Inferior parietal cortex (tissue), 1 donor: ENCODE measurements at regions not wholly inside any gene's neighbourhood (a gene's known extent, or its start where the extent isn't known, plus 50 kb on each side); places are given as distances from the start of the nearest gene placed in this dataset.

Experiments
- DNase-seq: peaks from one replicate; pipeline ENCODE4 v3.0.0-alpha.2; 2016; ENCODE audit errors: extremely low spot score

DNA sequence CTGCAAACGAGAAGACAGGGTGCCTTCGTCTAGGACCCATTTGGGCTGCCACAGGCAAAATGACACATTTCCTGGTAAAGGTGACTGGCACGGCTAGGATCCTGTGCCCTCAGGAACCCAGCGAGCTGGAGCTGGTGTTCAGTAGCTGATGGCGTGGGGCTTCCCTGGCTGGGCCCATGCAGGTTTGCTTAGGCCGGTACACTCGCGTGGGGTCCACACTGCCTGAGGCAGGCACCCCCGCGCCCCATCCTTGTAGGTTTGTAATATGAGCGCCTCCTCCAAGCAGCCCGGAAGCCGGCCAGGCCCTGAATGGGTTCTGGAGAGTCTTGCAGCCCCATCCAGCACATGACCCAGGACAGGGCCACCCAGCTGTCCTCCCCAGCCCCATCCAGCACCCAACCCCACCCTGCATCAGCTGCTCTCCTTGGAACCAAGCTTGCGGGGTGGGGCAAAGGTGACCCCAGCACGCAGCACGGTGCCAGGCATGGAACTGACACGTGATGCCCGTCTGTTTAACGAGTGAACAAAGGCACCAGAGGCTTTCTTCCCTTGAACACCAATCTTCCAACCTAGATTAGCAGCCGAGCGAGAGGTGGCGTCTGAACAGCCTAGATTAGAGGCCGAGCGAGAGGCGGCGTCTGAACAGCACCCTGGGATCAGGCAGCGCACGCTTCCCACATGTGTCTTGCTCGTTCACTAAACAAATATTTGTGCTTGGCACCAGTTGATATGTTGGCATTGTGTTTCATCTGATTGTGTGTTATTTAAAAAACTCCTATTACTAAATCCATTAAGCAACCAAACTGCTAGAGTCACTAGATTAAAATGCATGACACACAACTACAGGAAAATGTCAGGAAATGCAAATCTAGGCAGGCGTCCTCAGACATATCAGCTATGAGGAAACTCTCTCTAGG is 112.1 kb downstream of the DLL1 start:
- DNase-seq: no peak

DNA sequence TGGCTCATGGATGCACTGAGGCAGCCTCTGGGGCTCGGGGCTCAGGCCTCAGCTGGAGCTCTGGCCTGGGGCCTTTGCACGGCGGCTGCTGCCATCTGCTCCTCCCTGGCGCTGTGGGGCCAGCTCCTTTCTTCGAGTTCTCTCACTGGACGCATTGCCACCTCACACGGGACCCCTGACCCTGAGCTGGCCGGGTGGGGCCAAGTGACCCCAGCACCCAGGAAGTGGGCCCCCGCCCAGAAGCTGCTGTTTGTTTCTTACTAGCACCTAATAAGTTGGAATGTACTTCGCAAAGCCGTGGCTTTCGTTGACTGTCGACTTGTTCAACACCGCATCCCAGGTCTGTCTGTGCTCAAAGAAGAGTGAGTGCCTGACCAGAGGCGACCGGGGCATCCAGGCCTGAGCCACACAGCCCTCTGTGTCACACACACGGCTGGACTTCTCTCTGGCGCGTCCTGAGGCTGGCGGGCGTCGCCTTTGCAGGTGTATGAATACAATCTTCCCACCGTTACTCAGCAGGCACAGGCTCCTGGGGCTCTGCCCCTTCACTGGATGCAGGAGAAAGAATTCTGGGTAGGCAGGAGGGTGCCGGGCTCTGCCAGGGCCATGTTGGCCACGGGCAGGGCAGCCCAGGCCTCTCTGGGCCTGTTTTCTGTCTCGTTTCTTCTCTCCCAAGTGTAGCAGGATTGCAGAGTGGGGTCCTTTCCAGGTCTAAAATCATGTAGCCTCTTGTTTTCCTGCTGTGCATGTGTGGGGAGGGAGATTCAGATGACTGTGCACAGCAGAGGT is 112.9 kb downstream of the DLL1 start:
- no peak for DNase-seq

DNA sequence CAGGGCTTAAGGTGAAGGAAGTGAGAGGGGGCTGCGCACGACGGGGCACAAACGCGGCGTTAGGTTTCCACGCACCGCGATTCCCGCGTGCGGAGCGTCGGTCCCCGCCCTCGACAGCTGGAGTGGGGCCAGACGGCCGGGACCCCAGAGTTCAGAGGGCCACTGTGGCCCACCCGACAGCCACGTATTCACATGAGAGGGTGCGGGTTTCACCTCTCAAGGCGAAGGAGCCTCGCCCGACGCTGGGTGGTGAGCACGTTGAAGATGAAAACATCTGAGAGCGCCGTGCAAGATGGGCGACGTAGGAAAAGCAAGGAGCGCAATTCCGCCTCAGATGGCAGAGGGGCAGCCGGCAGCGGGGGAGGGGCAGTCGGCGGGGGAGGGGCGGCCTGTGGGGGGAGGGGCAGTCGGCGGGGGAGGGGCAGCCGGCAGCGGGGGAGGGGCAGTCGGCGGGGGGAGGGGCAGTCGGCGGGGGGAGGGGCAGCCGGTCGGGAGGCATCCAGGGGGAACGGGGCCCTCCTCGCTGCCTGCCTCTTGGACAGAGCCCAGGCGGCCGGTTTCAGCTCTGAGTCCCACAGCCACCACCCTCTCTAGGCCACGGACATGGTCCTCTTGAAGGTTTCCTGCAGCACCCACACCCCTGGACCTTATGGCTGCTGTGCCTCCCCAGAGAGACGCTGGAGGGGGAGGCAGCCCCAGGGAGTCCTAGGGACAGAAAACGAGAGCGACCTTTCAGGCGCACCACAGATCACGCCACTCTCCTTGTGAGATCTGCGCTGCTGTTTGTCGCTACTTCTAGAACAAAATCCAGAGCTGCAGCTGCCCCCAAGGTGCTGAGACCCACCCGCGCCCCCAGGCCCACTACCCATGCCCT is 113.7 kb downstream of the DLL1 start:
- DNase-seq: no peak

DNA sequence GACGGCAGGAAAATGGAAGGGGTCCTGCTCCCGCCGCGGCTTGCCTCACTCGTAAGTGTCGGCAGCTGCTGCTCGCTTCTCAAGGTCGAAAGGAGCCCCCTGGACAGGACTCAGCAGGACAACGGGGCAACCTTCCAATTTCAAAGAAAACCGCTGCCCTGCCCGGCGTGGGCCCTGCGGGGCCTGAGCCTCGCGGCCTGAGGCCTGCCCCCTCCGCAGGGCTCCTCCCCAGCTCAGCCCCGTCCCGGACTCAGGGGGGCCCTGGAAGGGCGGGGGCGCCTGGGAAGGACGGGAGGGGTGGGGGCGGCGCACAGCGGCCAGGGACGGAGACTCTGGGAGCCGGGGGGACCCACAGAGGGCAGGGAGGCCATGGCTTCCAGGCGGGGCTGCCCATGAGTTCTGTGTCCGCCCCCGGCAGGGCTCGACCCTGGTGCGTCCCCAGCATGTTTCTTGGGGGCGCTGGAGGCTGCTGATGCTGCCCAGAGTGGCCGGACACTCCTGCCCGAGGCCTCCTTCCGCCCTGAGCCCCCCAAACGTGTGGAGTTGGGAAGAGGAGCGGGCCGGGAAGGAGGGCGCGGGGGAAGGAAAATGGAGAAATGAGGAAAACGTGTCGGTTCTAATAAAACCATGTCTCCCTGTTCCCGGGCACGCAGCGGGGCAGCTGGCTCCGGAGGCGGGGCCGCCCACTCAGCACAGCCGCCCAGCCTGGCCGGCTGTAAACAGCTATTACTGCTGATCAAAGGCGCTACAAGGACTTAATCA is 114.6 kb downstream of the DLL1 start:
- DNase-seq: no peak

DNA sequence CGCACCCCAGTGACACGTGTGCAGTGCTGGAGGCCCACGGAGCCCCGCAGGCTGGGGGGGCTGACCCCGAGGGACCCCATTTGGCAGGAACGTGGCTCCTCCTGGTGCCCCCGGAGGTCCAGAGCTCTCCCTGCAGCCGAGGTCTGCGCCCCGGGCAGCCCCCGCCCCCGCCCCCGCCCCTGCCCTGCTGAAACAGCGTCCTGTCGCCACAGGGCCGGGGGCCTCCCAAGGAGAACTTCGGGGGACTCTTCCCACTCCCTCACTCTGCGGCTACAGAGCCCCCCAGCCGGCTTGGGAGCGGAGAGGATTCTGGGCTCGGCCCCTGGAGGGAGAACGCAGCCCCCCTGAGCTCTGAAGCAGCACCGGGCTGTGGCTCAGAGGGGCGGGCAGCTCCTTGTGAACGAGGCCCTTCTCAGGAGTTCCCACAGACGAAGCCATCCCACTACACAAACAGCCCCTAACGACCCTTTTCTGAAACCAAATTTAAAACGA is 115.2 kb downstream of the DLL1 start:
- no peak for DNase-seq

DNA sequence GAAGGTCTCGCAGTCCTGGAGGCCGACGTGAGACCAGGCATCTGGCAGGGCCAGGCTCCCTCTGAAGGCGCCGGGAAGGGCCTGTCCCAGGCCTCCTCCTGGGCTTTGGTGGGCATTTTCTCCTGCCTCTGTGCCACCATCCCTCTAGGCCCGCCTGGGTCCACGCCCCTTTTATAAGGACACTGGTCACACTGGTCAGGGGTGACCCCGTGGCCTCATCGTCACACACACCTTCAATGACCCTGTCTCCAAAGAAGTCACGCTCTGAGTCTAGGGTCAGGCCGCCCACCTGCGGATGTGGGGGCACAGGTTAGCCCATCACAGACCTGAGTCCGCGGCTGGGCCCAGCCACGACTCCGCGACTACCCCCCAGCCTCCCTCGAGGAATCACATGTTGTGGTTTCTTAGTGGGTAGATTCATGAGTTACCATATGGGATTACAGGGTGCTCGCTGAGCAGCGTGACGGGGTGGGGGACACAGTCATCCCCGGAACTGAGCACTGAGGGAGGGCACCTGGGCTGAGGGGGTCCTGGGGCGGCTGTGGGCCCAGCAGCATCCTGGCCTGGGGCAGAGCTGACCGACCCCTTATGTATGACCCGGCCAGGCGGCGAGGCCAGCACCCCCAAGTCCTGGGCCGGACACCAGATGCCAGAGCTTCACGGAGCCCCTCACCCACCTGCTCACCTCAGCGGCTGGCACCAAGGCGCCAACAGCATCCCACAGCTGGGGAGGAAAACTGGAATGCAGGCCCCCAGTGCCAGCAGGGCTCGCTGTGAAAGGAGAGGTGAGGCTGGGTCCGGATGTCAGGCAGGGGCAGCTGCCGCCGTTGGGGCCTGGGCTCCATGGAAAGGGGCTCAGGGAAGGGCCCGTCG is 115.9 kb downstream of the DLL1 start:
- no peak for DNase-seq

DNA sequence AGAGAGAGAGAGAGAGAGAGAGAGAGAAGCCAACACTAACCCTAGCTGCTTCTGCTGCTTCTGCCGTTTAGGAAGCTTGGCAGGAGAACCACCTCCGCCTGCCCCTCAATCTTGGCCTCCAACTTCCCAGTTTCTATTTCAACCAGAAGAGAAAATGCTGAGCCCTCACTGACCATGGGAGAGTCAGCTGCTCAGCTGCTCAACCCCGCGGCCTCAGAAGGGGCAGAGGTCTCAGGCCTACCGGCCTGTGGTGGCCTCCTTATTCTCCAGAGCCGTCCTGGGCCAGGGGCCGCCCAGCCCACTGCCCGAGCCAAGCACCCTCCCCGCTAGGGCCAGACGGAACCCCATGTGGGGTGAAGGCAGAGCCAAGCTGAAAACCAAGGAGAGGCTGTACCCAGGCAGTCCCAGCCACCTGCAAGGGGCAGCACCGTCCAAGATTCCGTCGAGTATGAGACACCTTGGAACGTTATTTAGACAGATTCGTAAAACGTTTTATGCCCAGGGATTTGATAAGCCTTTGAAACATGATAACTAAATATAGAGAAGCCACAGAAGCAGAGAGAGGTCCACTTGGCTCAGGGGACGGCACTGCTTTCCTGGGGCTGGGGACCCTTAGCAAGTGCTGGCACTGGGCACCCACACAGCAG is 116.6 kb downstream of the DLL1 start:
- no peak for DNase-seq

DNA sequence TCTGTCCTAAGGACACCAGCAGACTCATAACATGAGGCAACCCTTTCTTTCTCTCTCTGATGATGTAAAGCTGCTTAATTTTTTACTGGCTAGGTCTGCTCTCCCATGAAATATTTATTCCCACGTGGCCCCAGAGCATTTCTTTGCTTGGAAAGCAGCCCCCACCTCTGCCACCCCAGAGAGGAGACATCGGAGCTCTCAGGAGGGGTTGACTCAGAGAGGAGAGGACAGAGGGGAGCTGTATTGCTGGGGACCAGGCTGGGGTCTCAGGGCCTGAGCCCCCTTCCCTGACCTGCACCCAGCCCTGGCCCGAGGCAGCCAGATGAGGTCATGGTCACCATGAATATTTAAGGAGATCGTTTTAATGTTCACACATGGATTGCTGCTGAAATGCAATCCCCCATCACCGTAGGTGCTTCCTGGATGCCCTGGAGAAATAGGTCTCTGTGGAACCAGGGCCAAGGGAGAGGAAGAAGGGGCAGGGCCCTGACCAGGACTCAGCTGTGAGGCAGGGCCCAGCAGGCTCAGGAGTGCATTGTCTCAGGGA is 117.5 kb downstream of the DLL1 start:
- DNase-seq: no peak

DNA sequence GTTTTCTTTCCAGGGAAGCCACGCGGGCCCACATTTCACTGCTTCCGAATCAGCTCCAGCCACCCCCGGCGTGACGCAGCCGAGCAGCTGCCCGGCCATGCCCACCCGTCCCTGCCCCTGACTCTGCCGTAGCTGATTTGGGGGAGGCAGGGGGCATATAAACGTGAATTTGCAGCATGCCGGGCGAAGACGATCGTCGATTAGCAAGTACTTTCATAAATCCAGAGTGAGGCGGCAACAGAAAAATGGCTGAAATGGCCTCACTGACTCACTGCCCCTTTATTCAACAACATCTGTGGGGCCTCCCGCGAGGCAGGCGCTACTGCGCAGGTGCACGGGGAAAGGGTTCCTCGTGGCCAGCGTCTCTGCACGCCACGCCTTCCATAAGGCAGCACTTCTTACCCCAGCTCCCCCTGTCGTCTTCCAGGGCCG is 118.0 kb downstream of the DLL1 start:
- no peak for DNase-seq

DNA sequence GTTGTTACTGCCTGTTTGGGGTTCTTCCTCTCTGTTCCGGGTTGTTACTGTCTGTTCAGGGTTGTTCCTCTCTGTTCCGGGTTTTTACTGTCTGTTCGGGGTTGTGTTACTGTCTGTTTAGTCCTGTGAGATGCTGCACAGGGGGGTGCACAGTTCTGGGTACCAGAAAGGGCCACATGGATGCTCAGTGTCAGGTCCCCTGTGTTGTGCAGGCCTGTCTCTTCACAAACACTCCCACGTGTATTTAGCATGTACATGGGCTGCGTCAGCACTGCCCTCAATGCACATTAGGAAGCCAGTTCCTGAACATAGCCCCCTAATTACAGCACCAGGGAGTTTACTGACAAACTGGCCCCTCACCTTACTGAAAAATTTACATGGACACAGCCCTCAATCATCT is 118.5 kb downstream of the DLL1 start:
- DNase-seq: no peak

DNA sequence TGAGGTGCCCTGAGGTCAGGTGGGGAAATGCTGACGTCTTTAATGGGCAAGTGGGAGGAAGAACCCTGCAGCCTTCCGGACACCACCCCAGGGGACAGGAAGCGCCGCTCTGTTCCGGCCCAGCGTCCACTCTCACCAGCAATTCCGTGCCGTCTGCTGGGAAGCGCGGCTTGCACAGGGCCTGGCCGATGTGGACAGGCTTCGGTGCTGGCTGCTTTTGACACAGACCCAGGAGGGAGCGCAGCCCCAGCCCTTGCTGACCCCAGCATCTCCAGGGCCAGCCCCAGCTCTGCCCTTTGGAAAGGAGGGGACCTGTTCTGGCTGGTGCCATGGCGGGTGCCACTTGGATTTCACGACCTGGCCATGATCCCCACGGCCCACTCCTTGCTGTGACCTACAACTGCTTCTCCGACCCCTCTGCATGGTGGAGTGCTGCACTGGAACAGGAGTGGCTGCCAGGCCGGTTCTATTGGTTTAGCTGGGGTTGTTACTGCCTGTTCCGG is 123.2 kb downstream of the DLL1 start:
- DNase-seq: no peak

DNA sequence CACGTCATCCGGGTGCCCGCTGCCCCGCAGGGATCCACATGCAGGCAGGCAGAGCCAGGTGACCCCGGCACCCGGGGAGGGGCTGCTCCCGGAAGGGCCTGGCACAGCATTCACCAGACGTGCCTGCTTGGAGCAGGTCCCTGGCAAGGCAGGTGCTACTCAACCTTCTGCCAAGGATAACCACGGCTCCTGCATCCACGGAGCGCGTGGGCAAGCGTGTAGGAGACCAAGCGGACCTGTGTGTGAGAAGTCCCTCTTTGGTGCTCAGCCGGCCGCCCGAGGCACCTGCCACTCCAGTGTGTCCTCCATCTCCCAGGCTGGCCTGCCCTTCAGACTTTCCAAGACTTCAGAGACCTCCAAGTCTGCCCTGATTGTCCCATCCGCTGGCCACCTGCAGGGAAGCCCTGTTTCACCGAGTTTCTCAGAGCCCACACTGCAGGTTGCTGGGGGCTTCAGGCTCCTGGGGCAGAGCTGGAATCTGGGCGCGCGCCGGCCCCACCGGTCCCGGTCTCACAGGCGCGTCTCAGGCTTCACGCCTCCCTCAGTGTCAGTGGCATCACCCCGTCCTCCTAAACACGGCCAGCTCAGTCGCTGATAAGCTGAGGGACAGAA is 124.3 kb downstream of the DLL1 start:
- DNase-seq: no peak

DNA sequence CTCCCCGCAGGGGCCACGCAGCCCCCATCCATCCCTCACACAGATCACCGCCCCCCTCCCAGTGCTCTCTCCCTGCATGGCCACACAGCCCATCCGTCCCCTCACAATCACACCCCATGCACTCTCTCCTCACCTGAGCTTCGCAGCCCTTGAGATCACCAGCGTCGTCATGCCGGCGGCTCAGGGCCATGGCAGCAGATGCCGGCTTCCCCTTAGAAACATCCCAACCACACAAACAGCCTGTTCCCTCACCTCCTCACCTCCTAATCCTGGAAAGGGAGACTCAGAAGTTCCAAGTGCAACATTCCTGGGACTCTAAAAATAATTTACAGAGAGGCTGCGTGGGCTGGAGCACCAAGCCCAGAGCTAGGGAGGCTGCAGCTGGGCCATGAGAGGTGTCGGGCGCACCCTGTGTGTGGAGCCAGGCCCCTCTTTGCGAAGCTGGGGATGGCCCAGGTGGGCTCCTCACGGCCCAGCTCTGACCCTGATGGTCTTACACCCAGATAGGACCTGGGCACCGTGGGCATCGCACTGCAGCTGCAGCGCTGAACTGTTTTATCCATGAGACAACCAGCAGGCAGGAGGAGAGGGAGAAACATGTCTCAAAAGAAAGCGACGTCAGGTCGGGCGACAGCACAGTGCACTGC is 125.3 kb downstream of the DLL1 start:
- DNase-seq: no peak

DNA sequence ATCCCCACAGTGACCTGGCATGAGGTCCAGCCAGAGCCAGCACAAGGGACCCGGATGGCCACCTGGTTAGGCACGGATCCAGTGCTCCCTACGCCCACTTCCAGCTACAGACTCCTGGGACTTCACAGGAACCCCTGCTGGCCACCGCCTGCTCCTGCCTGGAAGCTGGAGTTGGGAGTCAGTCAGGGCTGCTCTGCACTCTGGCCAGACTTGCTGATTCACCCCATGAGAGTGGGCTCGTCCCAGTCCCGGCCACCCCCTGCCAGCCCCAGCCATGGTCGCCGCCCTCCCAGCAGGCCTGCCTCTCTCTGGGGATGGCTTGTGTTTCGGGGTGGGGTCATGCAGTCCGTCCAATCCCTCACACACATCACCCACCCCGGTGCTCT is 125.8 kb downstream of the DLL1 start:
- no peak for DNase-seq

DNA sequence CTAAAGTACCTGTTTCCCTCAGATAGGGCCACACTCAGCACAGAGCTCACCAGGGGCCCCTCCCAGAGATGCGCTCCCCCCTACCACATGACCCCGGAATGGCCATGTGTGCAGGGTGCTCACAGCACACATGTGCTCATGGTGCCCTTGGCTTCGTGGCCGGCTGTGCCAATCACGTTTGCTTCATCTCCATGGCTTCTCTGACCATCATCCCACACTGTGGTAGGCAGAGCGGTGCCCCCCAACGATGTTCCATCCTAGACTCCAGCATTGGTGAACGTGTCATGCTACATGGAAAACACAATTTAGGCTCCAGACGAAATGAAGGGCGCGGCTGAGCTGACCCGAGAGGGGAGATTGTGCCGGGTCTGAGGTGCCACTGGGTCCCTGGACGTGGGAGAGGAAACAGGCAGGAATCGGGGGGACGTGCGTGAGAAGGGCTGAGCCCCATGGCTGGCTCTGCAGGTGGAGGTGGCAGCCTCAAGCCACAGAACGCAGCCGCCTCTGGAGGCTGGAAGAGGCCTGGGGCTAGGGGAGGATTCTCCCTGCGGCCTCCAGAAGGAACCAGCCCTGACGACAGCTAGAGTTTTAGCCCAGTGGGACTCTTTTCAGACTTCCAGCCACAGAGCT is 126.5 kb downstream of the DLL1 start:
- no peak for DNase-seq

DNA sequence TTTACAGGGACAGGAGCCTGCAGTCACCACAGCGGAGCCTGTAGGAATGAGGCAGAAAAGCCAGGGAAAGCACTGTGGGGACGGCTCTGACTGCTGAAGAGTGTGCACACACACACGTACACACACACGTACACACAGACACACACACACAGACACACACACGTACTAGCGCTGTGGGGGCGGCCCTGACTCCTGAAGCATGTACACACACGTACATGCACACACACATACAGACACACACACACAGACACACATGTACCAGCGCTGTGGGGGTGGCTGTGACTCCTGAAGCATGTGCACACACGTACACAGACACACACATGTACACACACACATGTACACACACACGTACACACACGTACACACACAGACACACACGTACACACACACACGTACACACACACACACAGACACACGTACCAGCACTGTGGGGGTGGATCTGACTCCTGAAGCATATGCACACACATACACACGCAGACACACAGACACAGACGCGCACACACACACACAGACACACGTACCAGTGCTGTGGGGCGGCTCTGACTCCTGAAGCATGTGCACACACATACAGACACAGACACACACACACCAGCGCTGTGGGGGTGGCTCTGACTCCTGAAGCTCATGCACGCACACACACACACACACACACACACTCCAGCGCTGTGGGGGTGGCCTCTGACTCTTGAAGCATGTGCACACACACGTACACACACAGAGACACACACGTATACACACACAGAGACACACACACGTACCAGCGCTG is 127.3 kb downstream of the DLL1 start:
- DNase-seq: no peak
